ENCODE measurements at regions not wholly inside any gene's neighbourhood (a gene's known extent, or its start where the extent isn't known, plus 50 kb on each side); places are given as distances from the start of the nearest gene placed in this dataset.
"Not testable (repeated sequence)": the region's sequence is repeated elsewhere in the genome, so short reads cannot be mapped to it uniquely, and the experiment has no call there.

DNA sequence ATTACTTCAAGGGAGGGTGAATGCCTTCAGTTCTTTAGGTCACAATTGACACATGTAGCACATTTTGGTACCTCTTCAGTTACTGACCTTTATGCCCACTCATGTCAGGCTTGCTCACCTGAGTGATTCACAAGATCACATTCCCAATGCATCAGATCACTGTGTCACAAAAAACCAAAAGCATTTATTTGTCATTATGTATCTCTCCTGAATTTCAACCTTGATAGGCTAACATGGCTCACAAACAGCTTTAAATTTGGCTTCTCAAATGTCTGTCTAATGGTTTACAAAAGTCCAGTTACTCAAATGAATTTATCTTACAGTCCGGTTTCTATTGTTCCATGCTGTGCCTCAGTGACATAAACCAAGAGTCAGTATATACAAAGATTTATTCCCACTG, 141.4 kb downstream of the PPIAL4G start:
- not testable (repeated sequence) for H3K4me1 ChIP-seq (ENCODE audit: control insufficient read depth, insufficient read depth, low read length); H3K27me3 ChIP-seq (ENCODE audit: control insufficient read depth, insufficient read depth, low read length); H3K27ac ChIP-seq (ENCODE audit: low read length); H3K4me3 ChIP-seq (ENCODE audit: low read length); H3K9me3 ChIP-seq (ENCODE audit: control insufficient read depth, insufficient read depth, low read length); DNase-seq (ENCODE audit: low read depth, low spot score); H3K36me3 ChIP-seq (ENCODE audit: control insufficient read depth, insufficient read depth, low read length)
- WGBS (ENCODE audit: insufficient coverage, insufficient read length) = no CpG with 5 or more reads among the region's 1 CpG

DNA sequence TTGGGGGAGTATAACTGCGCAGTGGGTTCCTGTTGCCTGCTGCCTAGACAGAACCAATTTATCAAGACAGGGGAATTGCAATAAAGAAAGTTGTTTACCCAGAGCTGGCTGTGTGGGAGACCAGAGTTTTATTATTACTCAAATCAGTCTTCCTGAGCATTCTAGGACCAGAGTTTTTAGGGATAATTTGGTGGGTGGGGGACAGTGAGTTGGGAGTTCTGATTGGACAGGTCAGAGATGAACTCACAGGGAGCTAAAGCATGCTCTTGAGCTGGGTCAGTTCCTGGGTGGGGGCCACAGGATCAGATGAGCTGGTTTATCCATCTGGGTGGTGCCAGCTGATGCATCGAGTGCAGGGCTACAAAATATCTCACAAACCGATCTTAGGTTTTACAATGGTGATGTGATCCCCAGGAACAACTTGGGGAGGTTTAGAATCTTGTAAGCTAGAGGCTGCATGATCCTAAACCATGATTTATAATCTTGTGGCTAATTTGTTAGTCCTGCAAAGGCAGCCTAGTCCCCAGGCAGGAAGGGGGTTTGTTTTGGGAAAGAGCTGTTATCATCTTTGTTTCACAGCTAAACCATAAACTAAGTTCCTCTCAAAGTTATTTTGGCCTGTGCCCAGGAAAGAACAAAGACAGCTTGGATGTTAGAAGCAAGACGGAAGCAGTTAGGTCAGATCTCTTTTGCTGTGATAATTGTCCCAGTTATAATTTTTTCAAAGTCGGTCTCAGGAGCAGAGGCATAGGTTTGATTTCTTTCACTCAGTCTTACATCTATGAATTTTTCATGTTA, 146.8 kb downstream of the PPIAL4G start:
- not testable (repeated sequence) for H3K36me3 ChIP-seq (ENCODE audit: control insufficient read depth, insufficient read depth, low read length); H3K4me1 ChIP-seq (ENCODE audit: control insufficient read depth, insufficient read depth, low read length); H3K4me3 ChIP-seq (ENCODE audit: low read length); H3K9me3 ChIP-seq (ENCODE audit: control insufficient read depth, insufficient read depth, low read length); DNase-seq (ENCODE audit: low read depth, low spot score); H3K27ac ChIP-seq (ENCODE audit: low read length); H3K27me3 ChIP-seq (ENCODE audit: control insufficient read depth, insufficient read depth, low read length)
- no CpG with 5 or more reads among the region's 5 CpGs for WGBS (ENCODE audit: insufficient coverage, insufficient read length)

DNA sequence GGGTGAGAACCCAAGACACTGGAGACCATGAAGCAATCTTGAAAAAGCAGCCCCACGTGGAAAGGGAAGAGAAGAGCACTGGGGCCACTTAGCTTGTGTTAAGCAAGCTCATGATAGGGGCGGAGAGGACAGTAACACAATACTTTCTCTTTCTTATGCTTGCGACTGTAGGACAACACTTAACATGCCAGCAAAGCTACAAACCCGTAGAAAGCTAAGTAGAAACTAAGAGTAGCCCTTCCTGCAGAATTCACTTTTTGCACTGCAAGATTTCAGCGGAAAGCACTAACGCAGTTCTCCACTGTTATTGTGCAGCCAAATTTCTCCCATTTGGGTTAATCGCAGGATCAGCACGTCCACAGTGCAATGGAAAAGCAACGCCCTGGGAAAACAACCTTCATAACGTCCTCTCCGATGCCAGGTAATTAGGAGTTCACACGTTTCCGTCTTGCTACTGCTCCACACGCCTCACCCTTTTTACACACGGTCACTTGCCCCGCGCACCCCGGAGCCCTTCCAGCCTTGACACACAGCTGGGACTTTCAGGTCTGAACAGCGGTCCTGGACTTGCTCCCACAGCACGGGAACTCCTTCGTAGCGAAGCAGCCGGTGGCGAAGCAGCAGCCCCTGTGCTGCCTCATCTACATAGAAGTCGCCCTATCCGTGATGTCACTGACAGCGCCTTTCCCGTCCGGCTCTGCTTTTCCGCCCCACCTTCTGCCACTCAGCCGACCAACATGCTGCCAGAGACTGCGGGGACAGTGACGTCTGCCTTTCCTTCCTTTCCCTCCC, 148.6 kb downstream of the PPIAL4G start:
- no CpG with 5 or more reads among the region's 33 CpGs for WGBS (ENCODE audit: insufficient coverage, insufficient read length)
- DNase-seq (ENCODE audit: low read depth, low spot score) = peak; percentile 88

DNA sequence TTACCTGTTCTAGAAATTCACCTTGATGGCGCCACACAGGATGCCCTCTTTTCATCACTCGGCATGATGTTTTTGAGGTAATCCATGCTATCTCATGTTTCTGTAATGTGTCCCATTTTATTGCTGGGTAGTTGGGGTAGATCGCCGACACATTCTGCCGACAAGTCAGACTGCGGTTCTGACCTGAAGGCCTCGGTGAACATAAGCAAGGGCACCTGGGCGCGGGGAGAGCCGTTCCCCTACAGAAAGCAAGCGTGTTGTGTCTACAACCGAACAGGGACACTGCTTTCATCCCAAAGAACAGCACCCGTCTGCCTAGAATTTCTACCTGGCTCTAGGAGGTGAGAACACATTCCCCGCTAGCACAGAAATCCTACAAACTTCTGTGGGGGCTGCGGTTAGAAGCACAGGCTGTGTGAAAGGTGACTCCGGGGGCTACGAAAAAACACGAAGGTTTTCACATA, 149.2 kb downstream of the PPIAL4G start:
- no peak overlapping the region for H3K27ac ChIP-seq (ENCODE audit: low read length)
- H3K4me3 ChIP-seq (ENCODE audit: low read length) = peak overlapping the region; percentile 45; the same call in 1 of the 2 replicates
- DNase-seq (ENCODE audit: low read depth, low spot score) = no peak
- H3K4me1 ChIP-seq (ENCODE audit: control insufficient read depth, insufficient read depth, low read length) = 0 out of 2 replicates have a peak, but pooled peaks cover 1% of the 10 kb centered on the region
- H3K27me3 ChIP-seq (ENCODE audit: control insufficient read depth, insufficient read depth, low read length) = no peaks in the 10 kb centered on the region
- H3K36me3 ChIP-seq (ENCODE audit: control insufficient read depth, insufficient read depth, low read length) = no peaks in the 10 kb centered on the region
- WGBS (ENCODE audit: insufficient coverage, insufficient read length) = no CpG with 5 or more reads among the region's 18 CpGs
- no peaks in the 10 kb centered on the region for H3K9me3 ChIP-seq (ENCODE audit: control insufficient read depth, insufficient read depth, low read length)

More for the DNA sequence above, 148.6 kb downstream of the PPIAL4G start:
- Histone ChIP-seq H3K4me3 (ENCODE audit: low read length) (peak overlapping the region; percentile 45; the same call in 1 of the 2 replicates), H3K9me3 (ENCODE audit: control insufficient read depth, insufficient read depth, low read length) (no peaks in the 10 kb centered on the region), H3K27ac (ENCODE audit: low read length) (no peak overlapping the region), H3K4me1 (ENCODE audit: control insufficient read depth, insufficient read depth, low read length) (0 out of 2 replicates have a peak, but pooled peaks cover 1% of the 10 kb centered on the region), H3K27me3 (ENCODE audit: control insufficient read depth, insufficient read depth, low read length) (no peaks in the 10 kb centered on the region), H3K36me3 (ENCODE audit: control insufficient read depth, insufficient read depth, low read length) (no peaks in the 10 kb centered on the region)

DNA sequence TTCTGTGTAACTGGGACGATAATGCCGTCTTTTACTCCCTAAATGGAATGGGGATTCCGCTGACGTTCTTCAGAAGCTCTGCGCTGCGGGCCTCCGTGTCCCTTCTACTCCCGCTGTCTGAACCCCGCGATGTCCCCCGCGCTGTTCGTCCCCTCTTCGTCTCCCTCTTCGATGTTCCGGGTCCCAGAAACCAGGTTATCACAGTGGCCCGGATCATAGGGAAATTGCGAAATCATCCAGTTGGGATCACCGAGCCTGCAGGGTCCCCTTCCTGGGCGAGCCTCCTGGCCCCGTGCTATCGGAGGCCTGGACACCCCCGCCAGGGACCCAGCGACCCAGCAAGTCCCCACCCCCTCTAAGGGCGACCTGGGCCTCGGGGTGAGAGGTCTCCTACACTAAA, 154.2 kb downstream of the PPIAL4G start:
- no peak overlapping the region for H3K27ac ChIP-seq (ENCODE audit: low read length)
- H3K27me3 ChIP-seq (ENCODE audit: control insufficient read depth, insufficient read depth, low read length) = no peaks in the 10 kb centered on the region
- DNase-seq (ENCODE audit: low read depth, low spot score) = no peak
- H3K9me3 ChIP-seq (ENCODE audit: control insufficient read depth, insufficient read depth, low read length) = no peaks in the 10 kb centered on the region
- H3K4me3 ChIP-seq (ENCODE audit: low read length) = no peak overlapping the region
- no peaks in the 10 kb centered on the region for H3K36me3 ChIP-seq (ENCODE audit: control insufficient read depth, insufficient read depth, low read length)
- no CpG with 5 or more reads among the region's 26 CpGs for WGBS (ENCODE audit: insufficient coverage, insufficient read length)
- H3K4me1 ChIP-seq (ENCODE audit: control insufficient read depth, insufficient read depth, low read length) = 0 out of 2 replicates have a peak, but pooled peaks cover 1% of the 10 kb centered on the region

DNA sequence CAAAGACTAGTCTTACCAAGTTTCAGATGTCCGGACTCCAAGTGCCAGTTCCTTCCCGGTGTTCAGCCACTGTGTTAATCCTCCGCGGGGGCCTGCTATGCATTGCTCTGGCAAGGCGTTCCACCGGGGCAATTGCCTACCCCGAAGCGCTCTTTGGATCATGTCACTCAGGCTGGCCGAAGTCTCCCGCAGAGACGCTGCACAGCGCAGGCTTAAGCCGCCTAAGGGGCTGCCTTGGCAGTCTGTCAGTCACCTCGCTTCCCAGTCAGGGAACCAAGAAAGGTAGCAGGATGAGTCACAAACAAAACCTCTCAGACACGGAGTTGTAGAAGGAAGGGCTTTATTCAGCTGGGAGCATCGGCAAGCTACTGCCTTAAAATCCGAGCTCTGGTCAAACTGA, 158.1 kb downstream of the PPIAL4G start:
- not testable (repeated sequence) for H3K9me3 ChIP-seq (ENCODE audit: control insufficient read depth, insufficient read depth, low read length); H3K27ac ChIP-seq (ENCODE audit: low read length); H3K27me3 ChIP-seq (ENCODE audit: control insufficient read depth, insufficient read depth, low read length); H3K36me3 ChIP-seq (ENCODE audit: control insufficient read depth, insufficient read depth, low read length); H3K4me3 ChIP-seq (ENCODE audit: low read length); DNase-seq (ENCODE audit: low read depth, low spot score); H3K4me1 ChIP-seq (ENCODE audit: control insufficient read depth, insufficient read depth, low read length)
- WGBS (ENCODE audit: insufficient coverage, insufficient read length) = no CpG with 5 or more reads among the region's 17 CpGs

DNA sequence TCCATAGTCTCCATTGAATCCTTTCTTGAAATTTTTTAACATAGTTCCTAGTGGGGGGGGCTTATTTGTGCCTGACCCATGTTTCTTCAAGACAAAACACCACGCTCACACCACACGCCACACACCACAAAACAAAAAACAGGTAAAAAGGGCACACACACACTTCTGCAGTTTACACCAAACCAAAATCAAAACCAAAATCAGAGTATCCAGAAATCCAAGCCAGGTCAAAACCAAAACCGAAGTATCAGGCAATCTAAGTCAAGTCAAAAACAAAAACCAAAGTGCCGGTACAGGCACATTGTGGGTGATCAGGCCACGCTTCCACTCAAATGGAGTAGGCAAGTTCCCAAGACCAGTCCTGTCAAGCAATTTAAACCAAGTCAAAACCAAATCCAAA, 158.6 kb downstream of the PPIAL4G start:
- H3K9me3 ChIP-seq (ENCODE audit: control insufficient read depth, insufficient read depth, low read length); DNase-seq (ENCODE audit: low read depth, low spot score); H3K4me3 ChIP-seq (ENCODE audit: low read length); H3K27ac ChIP-seq (ENCODE audit: low read length); H3K36me3 ChIP-seq (ENCODE audit: control insufficient read depth, insufficient read depth, low read length); H3K4me1 ChIP-seq (ENCODE audit: control insufficient read depth, insufficient read depth, low read length); H3K27me3 ChIP-seq (ENCODE audit: control insufficient read depth, insufficient read depth, low read length): not testable (repeated sequence)
- no CpG with 5 or more reads among the region's 5 CpGs for WGBS (ENCODE audit: insufficient coverage, insufficient read length)

DNA sequence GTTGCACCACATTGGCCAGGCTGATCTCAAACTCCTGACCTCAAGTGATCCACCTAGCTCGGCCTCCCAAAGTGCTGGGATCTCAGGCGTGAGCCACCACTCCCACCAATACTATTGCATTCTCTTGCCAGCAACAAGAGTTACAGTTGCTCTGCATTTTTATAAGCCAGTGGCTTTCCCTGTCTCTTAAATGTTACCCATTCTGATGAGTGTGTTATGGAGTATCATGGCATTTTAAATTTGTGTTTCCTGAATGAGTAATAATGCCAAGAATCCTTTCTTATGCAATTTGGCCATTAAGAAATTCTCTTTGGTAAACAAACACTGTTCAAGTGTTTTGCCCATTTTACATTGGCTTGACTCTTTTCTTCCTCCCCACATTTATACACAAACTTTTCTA, 163.0 kb downstream of the PPIAL4G start:
- WGBS (ENCODE audit: insufficient coverage, insufficient read length) = no CpG with 5 or more reads among the region's 2 CpGs
- H3K36me3 ChIP-seq (ENCODE audit: control insufficient read depth, insufficient read depth, low read length); H3K27me3 ChIP-seq (ENCODE audit: control insufficient read depth, insufficient read depth, low read length); H3K9me3 ChIP-seq (ENCODE audit: control insufficient read depth, insufficient read depth, low read length); DNase-seq (ENCODE audit: low read depth, low spot score); H3K4me1 ChIP-seq (ENCODE audit: control insufficient read depth, insufficient read depth, low read length); H3K4me3 ChIP-seq (ENCODE audit: low read length); H3K27ac ChIP-seq (ENCODE audit: low read length): not testable (repeated sequence)

DNA sequence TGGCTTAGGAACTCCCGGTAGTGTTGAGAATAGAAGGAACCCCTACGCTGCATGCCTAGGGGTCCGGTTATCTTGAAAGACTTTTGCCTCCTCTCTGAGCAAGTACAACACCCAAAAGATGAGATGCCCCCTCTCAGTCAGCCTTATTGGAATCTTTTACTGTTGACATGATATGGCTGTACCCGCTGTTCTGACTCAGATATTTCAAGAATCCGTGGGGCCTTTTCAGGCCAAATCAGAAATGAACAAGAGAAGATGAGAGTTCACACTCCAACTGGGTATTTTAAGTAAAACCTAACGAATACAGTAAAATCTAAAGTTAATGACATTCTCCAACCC, 164.2 kb downstream of the PPIAL4G start:
- Histone ChIP-seq H3K27ac (ENCODE audit: low read length) (no peak overlapping the region), H3K4me1 (ENCODE audit: control insufficient read depth, insufficient read depth, low read length) (no peaks in the 10 kb centered on the region), H3K4me3 (ENCODE audit: low read length) (peak overlapping the region; percentile 48; the same call in 1 of the 2 replicates), H3K36me3 (ENCODE audit: control insufficient read depth, insufficient read depth, low read length) (no peaks in the 10 kb centered on the region), H3K27me3 (ENCODE audit: control insufficient read depth, insufficient read depth, low read length) (no peaks in the 10 kb centered on the region; the same call in 1 of the 2 replicates), H3K9me3 (ENCODE audit: control insufficient read depth, insufficient read depth, low read length) (no peaks in the 10 kb centered on the region)
- DNase-seq (ENCODE audit: low read depth, low spot score) = no peak
- WGBS (ENCODE audit: insufficient coverage, insufficient read length) = no CpG with 5 or more reads among the region's 6 CpGs

DNA sequence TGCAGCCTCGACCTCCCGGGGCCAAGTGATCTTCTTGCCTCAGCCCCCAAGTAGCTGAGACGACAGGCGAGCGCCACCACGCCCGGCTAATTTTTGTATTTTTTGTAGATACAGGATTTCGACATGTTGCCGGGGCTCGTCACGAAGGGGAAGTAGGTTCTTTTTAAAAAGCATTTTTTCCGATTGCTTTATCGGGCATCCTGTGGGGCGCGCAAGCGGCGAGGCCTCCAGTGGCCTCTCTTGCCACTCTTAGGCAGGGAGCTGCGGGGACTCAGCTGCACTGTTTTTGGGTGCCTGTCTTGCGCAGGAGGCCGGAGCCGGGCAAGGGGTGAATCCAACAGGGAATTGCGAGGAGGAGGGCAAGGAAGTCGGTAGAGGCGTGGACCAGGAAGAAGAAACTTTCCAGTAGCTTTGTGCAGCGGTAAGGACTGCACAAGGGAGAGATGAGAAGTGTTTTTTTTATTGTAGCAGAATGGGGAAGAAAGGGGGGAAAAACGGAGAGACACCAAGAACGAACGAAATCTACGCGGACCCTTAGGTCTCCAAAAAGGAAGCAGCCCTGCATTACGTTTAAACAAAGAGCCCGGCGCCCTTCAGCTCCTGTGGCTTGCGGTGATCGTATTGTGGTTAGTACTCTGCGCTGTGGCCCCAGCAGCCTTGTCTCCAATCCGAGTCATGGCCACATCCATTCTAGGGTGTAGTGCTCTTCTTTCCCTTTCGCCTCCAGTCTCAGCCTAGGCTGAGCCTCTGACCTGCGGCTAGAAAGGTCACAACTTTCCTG, 164.8 kb downstream of the PPIAL4G start:
- Histone ChIP-seq H3K9me3 (ENCODE audit: control insufficient read depth, insufficient read depth, low read length) (no peaks in the 10 kb centered on the region), H3K27me3 (ENCODE audit: control insufficient read depth, insufficient read depth, low read length) (no peaks in the 10 kb centered on the region; the same call in 1 of the 2 replicates), H3K27ac (ENCODE audit: low read length) (no peak overlapping the region), H3K4me3 (ENCODE audit: low read length) (peak overlapping the region; percentile 48; the same call in 1 of the 2 replicates), H3K4me1 (ENCODE audit: control insufficient read depth, insufficient read depth, low read length) (no peaks in the 10 kb centered on the region), H3K36me3 (ENCODE audit: control insufficient read depth, insufficient read depth, low read length) (no peaks in the 10 kb centered on the region)
- no CpG with 5 or more reads among the region's 39 CpGs for WGBS (ENCODE audit: insufficient coverage, insufficient read length)
- no peak for DNase-seq (ENCODE audit: low read depth, low spot score)

Measured in iPS DF 6.9 (cell line).